H1 (cell line): ENCODE measurements at regions not wholly inside any gene's neighbourhood (a gene's known extent, or its start where the extent isn't known, plus 50 kb on each side); places are given as distances from the start of the nearest gene placed in this dataset.

Source experiments
- CTCF ChIP-seq, 3 experiments: IDR thresholded peaks; 1 replicate in 2 of 3; 2 replicates in 1 of 3; pipeline versions ENCODE4 v1.5.1 to v1.6.1; 2011; ENCODE audit warnings: low read length in 3 of 3, mild to moderate bottlenecking in 3 of 3, inconsistent platforms in 2 of 3, low read depth in 1 of 3, moderate library complexity in 1 of 3; ENCODE audit not compliant: insufficient read depth in 1 of 3; ENCODE audit errors: control extremely low read depth in 1 of 3

- peak; percentile 86 to 95 (median 87) for TF ChIP-seq CTCF (IDR thresholded peaks at IDR 0.05; ENCODE audit: control extremely low read depth in 1 of 3, insufficient read depth in 1 of 3, low read depth in 1 of 3, low read length in 3 of 3)
Observed at GRCh38 chr13:107205318-107206104, 637.6 kb upstream of the ARGLU1 start (continued).
